GM13976 (cell line): ENCODE measurements at regions not wholly inside any gene's neighbourhood (a gene's known extent, or its start where the extent isn't known, plus 50 kb on each side); places are given as distances from the start of the nearest gene placed in this dataset.

Experiments used
- DNase-seq: peaks from one replicate; pipeline ENCODE4 v3.0.0; 2012; ENCODE audit warnings: low spot score
- in situ Hi-C: fragments of 300-500 bp; cut with MboI; formaldehyde crosslinking; loops from one replicate; pipeline ENCODE4 v1.12.0; 2022; ENCODE audit warnings: low sequenced_read_pairs, mixed read lengths, inconsistent platforms; ENCODE audit not compliant: unreplicated experiment
- TF ChIP-seq, protein P1 (sequence below): IDR thresholded peaks from 2 replicates; pipeline ENCODE4 v1.5.1; 2012; ENCODE audit warnings: borderline replicate concordance, mild to moderate bottlenecking; ENCODE audit not compliant: insufficient read depth; ENCODE audit errors: extremely low read depth, missing control alignments, control extremely low read depth

DNA sequence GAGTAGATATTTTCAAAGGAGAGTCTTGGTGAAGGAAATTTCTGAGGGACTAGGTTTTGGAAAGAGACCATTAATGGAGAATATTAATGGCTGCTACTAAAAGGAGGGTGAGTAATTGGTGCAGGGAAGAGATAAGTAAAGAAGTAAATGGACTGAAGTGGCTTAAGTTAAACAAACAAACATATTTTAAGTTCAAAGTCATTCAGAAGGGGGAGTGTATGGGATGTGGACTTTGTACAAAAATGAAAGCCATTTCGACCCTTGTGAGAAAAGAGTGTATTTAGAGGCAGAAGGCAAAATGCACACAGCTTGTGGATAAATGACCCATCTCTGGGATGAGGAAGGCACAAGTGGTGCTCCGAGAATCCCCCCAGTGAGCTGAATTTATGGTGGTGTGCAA, 171.7 kb downstream of the BACH1 start:
- DNase-seq = no peak
- in situ Hi-C loops = loop anchor here (10.0 to 25.0 kb wide), 2 partner anchors 108 to 384 kb away; no protein-coding TSS in a partner anchor
- TF ChIP-seq, protein P1, sequence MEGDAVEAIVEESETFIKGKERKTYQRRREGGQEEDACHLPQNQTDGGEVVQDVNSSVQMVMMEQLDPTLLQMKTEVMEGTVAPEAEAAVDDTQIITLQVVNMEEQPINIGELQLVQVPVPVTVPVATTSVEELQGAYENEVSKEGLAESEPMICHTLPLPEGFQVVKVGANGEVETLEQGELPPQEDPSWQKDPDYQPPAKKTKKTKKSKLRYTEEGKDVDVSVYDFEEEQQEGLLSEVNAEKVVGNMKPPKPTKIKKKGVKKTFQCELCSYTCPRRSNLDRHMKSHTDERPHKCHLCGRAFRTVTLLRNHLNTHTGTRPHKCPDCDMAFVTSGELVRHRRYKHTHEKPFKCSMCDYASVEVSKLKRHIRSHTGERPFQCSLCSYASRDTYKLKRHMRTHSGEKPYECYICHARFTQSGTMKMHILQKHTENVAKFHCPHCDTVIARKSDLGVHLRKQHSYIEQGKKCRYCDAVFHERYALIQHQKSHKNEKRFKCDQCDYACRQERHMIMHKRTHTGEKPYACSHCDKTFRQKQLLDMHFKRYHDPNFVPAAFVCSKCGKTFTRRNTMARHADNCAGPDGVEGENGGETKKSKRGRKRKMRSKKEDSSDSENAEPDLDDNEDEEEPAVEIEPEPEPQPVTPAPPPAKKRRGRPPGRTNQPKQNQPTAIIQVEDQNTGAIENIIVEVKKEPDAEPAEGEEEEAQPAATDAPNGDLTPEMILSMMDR = no peak

DNA sequence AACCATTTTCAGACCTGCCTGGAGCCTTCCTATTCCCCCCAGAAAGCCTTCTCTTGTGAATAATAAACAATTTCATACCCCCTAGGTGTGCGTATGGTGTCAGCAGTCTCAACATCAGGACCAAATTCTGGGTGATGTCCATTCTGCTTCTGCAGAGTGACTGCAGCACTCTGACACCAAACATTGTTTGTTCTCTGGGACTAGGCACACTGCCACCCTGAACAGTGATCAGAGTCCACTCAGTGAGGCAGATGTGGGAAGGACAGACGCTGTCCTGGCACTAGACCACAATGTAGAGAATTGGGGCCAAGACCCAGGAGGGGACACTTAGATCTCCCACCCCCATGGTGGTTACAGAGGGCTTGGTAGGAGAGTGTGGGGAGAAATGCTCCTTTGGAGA, 175.1 kb downstream of the BACH1 start:
- no peak for DNase-seq
- TF ChIP-seq, protein P1 = no peak
- in situ Hi-C loops = loop anchor here (10.0 to 25.0 kb wide), 2 partner anchors 112 to 381 kb away; no protein-coding TSS in a partner anchor

DNA sequence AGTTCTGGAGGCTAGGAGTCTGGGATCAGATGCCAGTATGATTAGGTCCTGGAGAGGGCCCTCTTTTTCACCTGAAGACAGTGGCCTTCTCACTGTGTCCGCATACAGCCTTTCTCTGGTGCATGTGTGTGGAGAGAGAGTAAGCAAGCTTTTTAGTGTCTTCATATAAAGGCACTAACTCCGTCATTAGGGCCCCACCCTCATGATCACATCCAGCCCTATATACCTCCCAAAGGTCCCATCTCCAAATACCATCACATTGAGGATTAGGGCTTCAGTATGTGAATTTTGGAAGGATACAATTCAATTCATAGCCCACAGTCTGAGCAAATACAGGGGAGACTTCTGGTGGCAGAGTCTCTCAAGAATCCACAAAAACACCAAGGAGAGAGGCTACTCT, 176.6 kb downstream of the BACH1 start:
- in situ Hi-C loops = loop anchor here (10.0 kb wide), 1 partner anchor 379 kb away; no protein-coding TSS in a partner anchor
- no peak for DNase-seq
- TF ChIP-seq, protein P1 = no peak

DNA sequence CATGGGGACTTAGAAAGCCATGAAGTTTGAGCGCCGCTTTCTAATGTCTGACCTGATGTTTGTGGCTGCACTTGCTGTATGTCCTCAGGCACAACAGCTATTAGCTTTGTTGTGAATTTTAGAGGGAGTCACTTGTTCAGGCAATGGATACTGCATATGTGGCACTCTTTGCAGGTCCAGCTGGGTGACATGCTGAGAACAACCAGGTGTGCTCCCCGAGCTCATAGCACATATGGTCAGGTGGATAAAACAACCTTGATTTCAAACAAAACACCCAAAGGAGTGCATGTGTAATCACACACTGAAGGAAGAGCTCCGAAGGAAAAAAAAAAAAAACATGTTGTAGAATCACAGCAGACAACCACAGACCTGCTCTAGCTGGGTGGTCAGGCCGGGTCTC, 178.6 kb downstream of the BACH1 start:
- TF ChIP-seq, protein P1 = no peak
- no peak for DNase-seq
- in situ Hi-C loops = loop anchor here (10.0 kb wide), 1 partner anchor 377 kb away; no protein-coding TSS in a partner anchor

DNA sequence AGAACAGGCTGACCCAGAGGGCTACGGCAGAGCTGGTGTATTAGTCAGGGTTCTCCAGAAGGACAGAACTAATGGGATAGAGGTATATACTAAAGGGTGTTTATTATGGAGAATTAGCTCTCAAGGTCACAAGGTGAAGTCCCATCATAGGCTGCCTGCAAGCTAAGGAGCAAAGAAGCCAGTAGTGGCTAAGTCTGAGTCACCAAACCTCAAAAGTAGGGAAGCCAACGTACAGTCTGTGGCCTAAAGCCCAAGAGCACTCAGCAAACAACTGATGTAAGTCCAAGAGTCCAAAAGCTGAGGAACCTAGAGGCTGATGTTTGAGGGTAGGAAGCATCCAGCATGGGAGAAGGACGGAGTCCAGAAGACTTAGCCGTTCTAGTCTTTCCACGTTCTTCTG, 179.2 kb downstream of the BACH1 start:
- TF ChIP-seq, protein P1 = no peak
- in situ Hi-C loops = loop anchor here (10.0 kb wide), 1 partner anchor 377 kb away; no protein-coding TSS in a partner anchor
- DNase-seq = no peak

DNA sequence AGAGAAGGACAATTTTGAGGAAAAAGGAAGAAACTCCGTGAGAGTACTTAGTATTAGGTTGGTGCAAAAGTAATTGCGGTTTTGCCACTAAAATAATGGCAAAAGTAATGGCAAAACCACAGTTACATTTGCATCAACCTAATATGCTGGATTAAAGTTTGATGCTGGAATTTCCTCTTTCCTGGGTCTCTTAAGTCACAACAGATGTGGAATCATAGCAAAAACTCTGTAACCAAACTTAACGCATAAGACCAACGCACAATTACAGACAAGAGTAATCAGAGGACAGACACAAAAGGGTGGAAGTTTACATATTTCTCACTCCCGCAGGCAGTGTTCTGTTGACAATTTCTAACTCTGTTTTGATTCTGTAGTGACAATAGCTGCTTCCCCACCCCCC, 182.4 kb downstream of the BACH1 start:
- DNase-seq = no peak
- TF ChIP-seq, protein P1 = no peak
- in situ Hi-C loops = no loop called here

DNA sequence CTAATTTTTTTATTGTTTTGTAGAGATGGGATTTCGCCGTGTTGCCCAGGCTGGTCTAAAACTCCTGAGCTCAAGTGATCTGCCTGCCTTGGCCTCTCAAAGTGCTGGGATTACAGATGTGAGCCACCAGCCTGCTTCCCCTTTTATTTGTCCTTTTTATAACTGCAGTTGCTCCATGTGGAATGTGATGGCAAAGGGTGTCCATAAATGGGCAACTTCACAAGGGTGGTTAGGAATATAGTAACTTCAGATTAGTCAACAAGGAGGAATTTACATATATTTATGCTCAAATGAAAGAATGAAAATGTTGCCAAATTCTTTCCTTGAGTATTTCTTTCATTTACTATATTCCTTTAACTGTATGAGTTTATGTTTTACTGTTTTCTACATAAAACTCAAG, 182.9 kb downstream of the BACH1 start:
- no peak for DNase-seq
- in situ Hi-C loops = no loop called here
- TF ChIP-seq, protein P1 = no peak
